Gastroesophageal sphincter (tissue), 3 donors: ENCODE measurements at regions not wholly inside any gene's neighbourhood (a gene's known extent, or its start where the extent isn't known, plus 50 kb on each side); places are given as distances from the start of the nearest gene placed in this dataset.

Experiments used
- EP300 ChIP-seq: sonication (generic); formaldehyde crosslinking; IDR thresholded peaks from one replicate; pipeline ENCODE4 v1.6.1; 2017; ENCODE audit warnings: antibody characterized with exemption, mild to moderate bottlenecking
- POLR2A ChIP-seq, 2 donors: fragments of 450-650 bp; IDR thresholded peaks; one replicate each; pipeline ENCODE4 v1.6.1; 2017; ENCODE audit warnings: antibody characterized with exemption in 2 of 2, mild to moderate bottlenecking in 2 of 2, moderate library complexity in 1 of 2
- POLR2AphosphoS5 ChIP-seq: sonication (generic); formaldehyde crosslinking; IDR thresholded peaks from one replicate; pipeline ENCODE4 v1.6.1; 2017; ENCODE audit warnings: antibody characterized with exemption
- TF ChIP-seq, protein P1 (sequence below), 4 experiments: fragments of 200-600 bp in 2 of 4; fragments of 450-650 bp in 2 of 4; sonication (generic) in 1 of 4; IDR thresholded peaks; one replicate each; pipeline ENCODE4 v1.5.1; 2017 to 2019; ENCODE audit warnings: antibody characterized with exemption in 4 of 4, mild to moderate bottlenecking in 2 of 4, moderate library complexity in 2 of 4

DNA sequence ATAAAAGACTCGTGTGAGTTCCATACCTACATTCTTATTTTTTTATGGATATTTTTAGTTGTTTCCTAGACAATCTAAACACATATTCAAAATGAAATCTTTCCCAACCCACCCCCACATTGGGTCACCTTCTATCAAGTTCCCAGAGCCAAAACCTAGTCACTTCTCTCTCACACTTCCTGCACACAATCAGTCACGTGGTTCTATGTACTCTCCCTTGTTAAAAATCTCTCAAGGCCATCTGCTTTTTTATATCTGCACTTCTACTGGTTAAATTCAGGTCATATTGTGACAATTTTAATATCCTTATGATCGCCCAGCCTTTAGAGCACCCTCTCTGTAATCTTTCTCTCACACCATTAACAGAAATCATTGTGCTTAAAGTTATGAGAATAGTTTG is 175.0 kb upstream of the SYT10 start:
- TF ChIP-seq, protein P1, sequence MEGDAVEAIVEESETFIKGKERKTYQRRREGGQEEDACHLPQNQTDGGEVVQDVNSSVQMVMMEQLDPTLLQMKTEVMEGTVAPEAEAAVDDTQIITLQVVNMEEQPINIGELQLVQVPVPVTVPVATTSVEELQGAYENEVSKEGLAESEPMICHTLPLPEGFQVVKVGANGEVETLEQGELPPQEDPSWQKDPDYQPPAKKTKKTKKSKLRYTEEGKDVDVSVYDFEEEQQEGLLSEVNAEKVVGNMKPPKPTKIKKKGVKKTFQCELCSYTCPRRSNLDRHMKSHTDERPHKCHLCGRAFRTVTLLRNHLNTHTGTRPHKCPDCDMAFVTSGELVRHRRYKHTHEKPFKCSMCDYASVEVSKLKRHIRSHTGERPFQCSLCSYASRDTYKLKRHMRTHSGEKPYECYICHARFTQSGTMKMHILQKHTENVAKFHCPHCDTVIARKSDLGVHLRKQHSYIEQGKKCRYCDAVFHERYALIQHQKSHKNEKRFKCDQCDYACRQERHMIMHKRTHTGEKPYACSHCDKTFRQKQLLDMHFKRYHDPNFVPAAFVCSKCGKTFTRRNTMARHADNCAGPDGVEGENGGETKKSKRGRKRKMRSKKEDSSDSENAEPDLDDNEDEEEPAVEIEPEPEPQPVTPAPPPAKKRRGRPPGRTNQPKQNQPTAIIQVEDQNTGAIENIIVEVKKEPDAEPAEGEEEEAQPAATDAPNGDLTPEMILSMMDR (IDR thresholded peaks at IDR 0.05) = no peak
- TF ChIP-seq POLR2A (IDR thresholded peaks at IDR 0.05) (no peak), POLR2AphosphoS5 (no peak), EP300 (no peak)
